ENCODE measurements at regions not wholly inside any gene's neighbourhood (a gene's known extent, or its start where the extent isn't known, plus 50 kb on each side); places are given as distances from the start of the nearest gene placed in this dataset.

DNA sequence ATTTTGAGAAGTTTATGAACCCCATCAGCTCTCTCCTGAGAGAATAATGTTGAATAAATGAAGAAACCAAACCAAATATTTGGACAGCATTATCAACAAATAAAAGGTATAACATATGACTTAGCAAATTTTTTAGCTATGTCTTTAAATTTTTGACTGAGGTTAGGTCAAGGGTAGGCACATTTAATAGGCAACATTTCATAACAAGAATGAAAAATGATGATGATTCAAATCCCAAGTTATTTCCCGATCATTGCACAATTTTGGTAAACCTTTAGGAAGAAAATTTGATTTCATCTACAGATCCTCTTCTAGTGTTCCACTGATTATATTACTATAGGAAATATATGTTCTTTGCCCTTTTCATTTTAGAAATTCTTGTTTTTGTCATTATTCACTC lies 123.7 kb upstream of the TLR3 start:
- POLR2A ChIA-PET (ENCODE audit: low non-redundant PET), result no interaction called here
- Histone ChIP-seq H3K36me3 (ENCODE audit: insufficient read depth, low read length, poor library complexity, severe bottlenecking) (no peaks in the 10 kb centered on the region), H3K9me3 (ENCODE audit: low read depth, low read length, poor library complexity, severe bottlenecking) (no peaks in the 10 kb centered on the region), H3K27ac (ENCODE audit: low read depth, low read length, poor library complexity, severe bottlenecking) (no peak overlapping the region), H3K4me1 (ENCODE audit: insufficient read depth, low read length, poor library complexity, severe bottlenecking) (no peaks in the 10 kb centered on the region), H3K4me3 (ENCODE audit: low read depth, low read length, poor library complexity, severe bottlenecking) (no peak overlapping the region), H3K27me3 (replicated peaks; ENCODE audit: insufficient read depth, low read depth, low read length, poor library complexity) (peaks cover 10% of the 10 kb centered on the region)
- BruUV-seq (replicated peaks), result no TSS peak
- intact Hi-C loops (cut with micrococcal nuclease; ENCODE audit: unreplicated experiment), result no loop called here
- no peak for DNase-seq (ENCODE audit: low spot score)
- TF ChIP-seq CTCF (conservative IDR thresholded peaks at IDR 0.05; ENCODE audit: low read depth, low read length), result no peak
- TF ChIP-seq EZH2 (IDR thresholded peaks at IDR 0.05; ENCODE audit: borderline replicate concordance, low read depth, low read length, poor library complexity, severe bottlenecking), result no peak
- CTCF ChIA-PET, result no interaction called here

GRCh38 chr4:185945906-185946305 lies 123.0 kb upstream of the TLR3 start:
- intact Hi-C loops (cut with micrococcal nuclease; ENCODE audit: unreplicated experiment), result no loop called here
- Histone ChIP-seq H3K36me3 (ENCODE audit: insufficient read depth, low read length, poor library complexity, severe bottlenecking) (no peaks in the 10 kb centered on the region), H3K4me3 (ENCODE audit: low read depth, low read length, poor library complexity, severe bottlenecking) (no peak overlapping the region), H3K27me3 (replicated peaks; ENCODE audit: insufficient read depth, low read depth, low read length, poor library complexity) (peaks cover 15% of the 10 kb centered on the region), H3K9me3 (ENCODE audit: low read depth, low read length, poor library complexity, severe bottlenecking) (no peaks in the 10 kb centered on the region), H3K27ac (ENCODE audit: low read depth, low read length, poor library complexity, severe bottlenecking) (no peak overlapping the region), H3K4me1 (ENCODE audit: insufficient read depth, low read length, poor library complexity, severe bottlenecking) (no peaks in the 10 kb centered on the region)
- ChIA-PET CTCF (no interaction called here), POLR2A (ENCODE audit: low non-redundant PET) (no interaction called here)
- BruUV-seq (replicated peaks), result no TSS peak
- DNase-seq (ENCODE audit: low spot score), result no peak
- TF ChIP-seq CTCF (conservative IDR thresholded peaks at IDR 0.05; ENCODE audit: low read depth, low read length) (no peak), EZH2 (IDR thresholded peaks at IDR 0.05; ENCODE audit: borderline replicate concordance, low read depth, low read length, poor library complexity, severe bottlenecking) (no peak)

DNA sequence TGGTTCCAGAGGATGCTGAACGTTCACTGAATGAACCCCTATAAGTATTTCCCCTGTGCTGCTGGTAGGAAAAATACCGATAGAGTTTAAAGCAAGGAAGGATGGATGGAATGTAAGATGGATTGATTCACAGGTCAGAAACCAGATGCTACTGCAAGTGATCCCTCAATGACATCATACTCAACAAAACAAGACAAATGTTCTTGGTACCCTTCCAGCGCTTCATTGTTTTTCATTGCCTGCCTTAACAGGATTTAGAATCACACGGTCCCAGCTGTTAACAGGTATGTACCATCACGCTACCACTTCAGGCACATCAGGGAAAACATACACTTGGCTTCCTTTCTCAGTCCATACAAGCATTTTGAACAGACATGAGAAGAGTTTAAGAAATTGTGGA lies 118.1 kb upstream of the TLR3 start:
- no peaks in the 10 kb centered on the region for H3K4me1 ChIP-seq (ENCODE audit: insufficient read depth, low read length, poor library complexity, severe bottlenecking)
- H3K4me3 ChIP-seq (ENCODE audit: low read depth, low read length, poor library complexity, severe bottlenecking), result no peak overlapping the region
- BruUV-seq (replicated peaks), result no TSS peak
- H3K27me3 ChIP-seq (replicated peaks; ENCODE audit: insufficient read depth, low read depth, low read length, poor library complexity), result peaks cover 29% of the 10 kb centered on the region
- H3K9me3 ChIP-seq (ENCODE audit: low read depth, low read length, poor library complexity, severe bottlenecking), result no peaks in the 10 kb centered on the region
- CTCF ChIA-PET, result no interaction called here
- TF ChIP-seq CTCF (conservative IDR thresholded peaks at IDR 0.05; ENCODE audit: low read depth, low read length) (no peak), EZH2 (IDR thresholded peaks at IDR 0.05; ENCODE audit: borderline replicate concordance, low read depth, low read length, poor library complexity, severe bottlenecking) (no peak)
- no peaks in the 10 kb centered on the region for H3K36me3 ChIP-seq (ENCODE audit: insufficient read depth, low read length, poor library complexity, severe bottlenecking)
- POLR2A ChIA-PET (ENCODE audit: low non-redundant PET), result no interaction called here
- intact Hi-C loops (cut with micrococcal nuclease; ENCODE audit: unreplicated experiment), result no loop called here
- DNase-seq (ENCODE audit: low spot score), result no peak
- no peak overlapping the region for H3K27ac ChIP-seq (ENCODE audit: low read depth, low read length, poor library complexity, severe bottlenecking)

All from A673 (cell line).